ENCODE measurements at regions not wholly inside any gene's neighbourhood (a gene's known extent, or its start where the extent isn't known, plus 50 kb on each side); places are given as distances from the start of the nearest gene placed in this dataset.

DNA sequence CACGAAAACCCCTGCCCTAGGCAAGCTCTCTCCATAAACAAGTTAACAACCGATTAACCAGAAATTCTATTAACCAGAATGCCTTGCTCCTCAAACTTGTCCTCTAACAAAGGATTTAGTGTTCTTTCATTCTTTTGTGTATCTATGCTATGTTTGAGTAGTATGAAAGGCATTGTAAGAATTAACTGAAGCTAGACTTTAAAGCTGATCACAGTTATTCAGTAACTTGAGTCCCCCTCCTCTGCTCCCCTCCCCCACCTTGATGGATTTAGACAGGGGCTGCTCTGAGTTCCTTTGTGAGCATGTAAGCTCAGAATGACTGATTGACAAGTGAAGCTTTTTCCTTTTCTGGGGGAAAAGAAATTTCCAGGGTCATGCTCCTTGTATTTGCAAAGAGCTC is 257.6 kb downstream of the TTLL7 start:
- H3K4me3 ChIP-seq: no peak overlapping the region
- H3K4me1 ChIP-seq (ENCODE audit: control insufficient read depth in 1 of 2, low read depth in 2 of 2): no peaks in the 10 kb centered on the region
- ATAC-seq (ENCODE audit: insufficient number of reproducible peaks, low FRiP score, low read depth) (no peak), DNase-seq (ENCODE audit: low spot score) (no peak)
- H3K27me3 ChIP-seq (replicated peaks; ENCODE audit: insufficient read depth): no peaks in the 10 kb centered on the region
- H3K9me3 ChIP-seq: no peaks in the 10 kb centered on the region
- no peaks in the 10 kb centered on the region for H3K36me3 ChIP-seq
- no peak for TF ChIP-seq CTCF (IDR thresholded peaks at IDR 0.05)
- H3K27ac ChIP-seq: no peak overlapping the region

DNA sequence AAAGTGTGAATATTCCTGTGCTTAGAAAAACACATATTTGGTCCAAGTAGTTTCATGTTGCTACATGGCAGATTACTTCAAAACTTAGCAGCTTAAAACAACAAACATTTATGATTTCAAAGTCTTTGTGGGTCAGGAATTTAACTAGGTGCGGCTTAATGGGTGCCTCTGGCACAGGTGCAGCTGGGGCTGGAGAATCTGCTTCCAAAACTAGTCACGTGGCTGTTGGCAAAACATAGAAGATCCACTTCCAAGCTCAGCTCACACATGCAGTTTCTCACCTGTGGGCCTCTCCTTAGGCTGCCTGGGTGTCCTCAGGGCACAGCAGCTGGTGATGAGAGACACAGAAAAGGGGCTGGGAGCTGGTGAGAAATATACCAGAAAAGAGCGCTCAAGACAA is 263.4 kb downstream of the TTLL7 start:
- no peak for ATAC-seq (ENCODE audit: insufficient number of reproducible peaks, low FRiP score, low read depth)
- Histone ChIP-seq H3K9me3 (no peaks in the 10 kb centered on the region), H3K4me3 (no peak overlapping the region), H3K27me3 (replicated peaks; ENCODE audit: insufficient read depth) (no peaks in the 10 kb centered on the region), H3K36me3 (no peaks in the 10 kb centered on the region), H3K27ac (no peak overlapping the region), H3K4me1 (ENCODE audit: control insufficient read depth in 1 of 2, low read depth in 2 of 2) (no peaks in the 10 kb centered on the region)
- no peak for TF ChIP-seq CTCF (IDR thresholded peaks at IDR 0.05)
- no peak for DNase-seq (ENCODE audit: low spot score)

DNA sequence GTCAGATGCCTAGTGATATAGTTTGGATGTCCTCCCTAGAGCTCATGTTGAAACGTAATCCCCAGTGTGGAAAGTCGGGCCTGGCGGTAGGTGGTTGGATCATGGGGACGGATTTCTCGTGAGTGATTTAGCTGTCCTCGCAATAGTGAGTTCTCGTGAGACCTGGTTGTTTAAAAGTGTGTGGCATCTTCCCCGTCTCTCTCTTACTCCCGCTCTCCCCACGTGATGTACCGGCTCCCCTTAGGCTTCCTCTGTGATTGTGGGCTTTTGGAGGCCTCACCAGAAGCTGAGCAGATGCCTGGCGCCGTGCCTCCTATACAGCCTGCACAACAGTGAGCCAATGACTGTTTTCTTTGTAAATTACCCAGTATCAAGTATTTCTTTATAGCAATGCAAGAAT is 264.5 kb downstream of the TTLL7 start:
- Histone ChIP-seq H3K9me3 (no peaks in the 10 kb centered on the region), H3K27me3 (replicated peaks; ENCODE audit: insufficient read depth) (no peaks in the 10 kb centered on the region), H3K27ac (no peak overlapping the region), H3K4me3 (no peak overlapping the region), H3K36me3 (no peaks in the 10 kb centered on the region), H3K4me1 (ENCODE audit: control insufficient read depth in 1 of 2, low read depth in 2 of 2) (no peaks in the 10 kb centered on the region)
- ATAC-seq (ENCODE audit: insufficient number of reproducible peaks, low FRiP score, low read depth) (no peak), DNase-seq (ENCODE audit: low spot score) (no peak)
- no peak for TF ChIP-seq CTCF (IDR thresholded peaks at IDR 0.05)

DNA sequence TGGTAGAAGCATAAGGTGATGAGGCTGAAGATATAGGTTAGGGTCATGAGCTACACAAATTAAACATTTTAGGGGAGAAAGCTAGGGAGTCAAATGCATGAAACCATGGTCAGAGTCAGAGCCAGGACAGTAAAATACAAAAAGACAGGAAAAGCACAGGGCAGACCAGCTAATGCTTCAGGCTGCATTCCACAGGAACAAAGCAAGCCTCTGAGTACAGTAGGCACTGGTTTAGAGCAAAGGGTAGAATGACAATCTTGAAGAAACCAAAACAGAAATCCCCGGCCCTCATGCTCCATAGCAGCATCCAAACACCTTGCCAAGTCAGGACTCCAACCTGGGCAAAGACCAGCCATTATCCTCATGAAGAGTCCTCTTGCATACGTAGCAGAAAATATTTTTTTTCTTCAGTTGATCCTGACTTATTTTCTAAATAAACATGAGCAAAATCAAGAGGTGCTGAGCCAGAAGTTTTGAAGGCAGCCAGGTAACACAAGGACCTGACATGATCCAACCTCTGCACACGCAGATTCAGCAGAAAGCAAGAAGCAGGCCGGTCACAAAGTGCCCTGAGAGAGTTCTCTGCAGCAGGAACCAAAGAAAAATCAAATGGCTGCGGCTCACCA is 273.1 kb downstream of the TTLL7 start:
- Histone ChIP-seq H3K36me3 (no peaks in the 10 kb centered on the region), H3K4me1 (ENCODE audit: control insufficient read depth in 1 of 2, low read depth in 2 of 2) (no peaks in the 10 kb centered on the region), H3K27me3 (replicated peaks; ENCODE audit: insufficient read depth) (no peaks in the 10 kb centered on the region), H3K9me3 (no peaks in the 10 kb centered on the region), H3K4me3 (no peak overlapping the region), H3K27ac (no peak overlapping the region)
- ATAC-seq (ENCODE audit: insufficient number of reproducible peaks, low FRiP score, low read depth) (no peak), DNase-seq (ENCODE audit: low spot score) (no peak)
- no peak for TF ChIP-seq CTCF (IDR thresholded peaks at IDR 0.05)

DNA sequence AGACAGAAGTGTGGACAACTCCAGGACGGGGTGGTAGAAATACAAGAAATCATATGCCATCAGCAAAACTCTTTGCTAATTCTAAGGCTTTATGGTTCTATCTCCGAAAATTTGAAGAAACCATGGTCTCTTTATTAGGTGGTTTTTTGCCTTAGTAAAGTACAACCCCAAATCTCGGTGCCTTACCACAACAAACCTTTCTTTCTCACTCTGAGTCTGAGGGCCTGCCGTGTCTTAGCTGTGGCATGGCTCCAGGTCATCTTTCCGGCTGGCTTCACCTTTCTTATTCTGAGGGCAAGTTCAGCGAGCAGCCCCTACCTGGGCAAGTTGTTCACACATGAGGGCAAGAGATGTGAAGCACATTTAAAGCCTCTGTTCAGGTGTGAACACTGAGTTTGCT is 280.6 kb downstream of the TTLL7 start:
- H3K4me1 ChIP-seq (ENCODE audit: control insufficient read depth in 1 of 2, low read depth in 2 of 2): no peaks in the 10 kb centered on the region
- H3K27ac ChIP-seq: no peak overlapping the region
- TF ChIP-seq CTCF (IDR thresholded peaks at IDR 0.05): no peak
- DNase-seq (ENCODE audit: low spot score) (no peak), ATAC-seq (ENCODE audit: insufficient number of reproducible peaks, low FRiP score, low read depth) (no peak)
- no peaks in the 10 kb centered on the region for H3K36me3 ChIP-seq
- no peak overlapping the region for H3K4me3 ChIP-seq
- no peaks in the 10 kb centered on the region for H3K27me3 ChIP-seq (replicated peaks; ENCODE audit: insufficient read depth)
- no peaks in the 10 kb centered on the region for H3K9me3 ChIP-seq

Data from thoracic aorta (tissue), 2 donors.